ENCODE measurements at regions not wholly inside any gene's neighbourhood (a gene's known extent, or its start where the extent isn't known, plus 50 kb on each side); places are given as distances from the start of the nearest gene placed in this dataset.

DNA sequence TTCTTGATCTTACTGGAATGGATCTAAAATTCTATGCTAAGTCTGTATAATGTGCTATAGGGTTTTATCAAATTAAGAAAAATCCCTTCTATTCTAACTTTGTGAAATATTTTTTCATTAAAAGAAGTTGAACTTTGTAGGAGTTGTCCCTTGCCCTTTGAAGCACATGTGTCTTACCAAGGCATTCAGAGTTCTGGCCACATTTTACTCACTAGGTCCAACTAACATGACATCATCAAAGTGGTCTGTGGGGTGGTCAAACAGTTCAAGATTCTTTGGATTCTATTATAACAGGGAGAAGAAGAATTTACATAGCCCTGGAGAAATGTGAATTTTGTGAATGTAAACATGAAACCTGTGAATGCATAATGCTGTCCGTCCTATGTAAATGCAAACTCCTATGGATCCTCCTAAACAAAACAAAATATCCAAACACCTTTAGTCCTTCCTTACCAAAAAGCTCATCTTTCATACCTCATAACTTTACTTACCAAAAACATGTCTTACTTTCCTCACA lies 88.7 kb downstream of the EBNA1BP2 start:
- Histone ChIP-seq H3K36me3 (no peaks in the 10 kb centered on the region), H3K9me3 (no peaks in the 10 kb centered on the region), H3K27ac (no peak overlapping the region), H3K4me1 (no peaks in the 10 kb centered on the region), H3K27me3 (no peaks in the 10 kb centered on the region), H3K4me3 (no peak overlapping the region)
- intact Hi-C loops (cut with DNase I) = no loop called here
- no peak for DNase-seq (ENCODE audit: extremely low spot score in 2 of 2)
- no peak for TF ChIP-seq POLR2A (IDR thresholded peaks at IDR 0.05)
- TF ChIP-seq CTCF (IDR thresholded peaks at IDR 0.05) = no peak
- no peak for TF ChIP-seq POLR2AphosphoS5 (IDR thresholded peaks at IDR 0.05; ENCODE audit: insufficient read depth in 1 of 2, low read depth in 1 of 2)

DNA sequence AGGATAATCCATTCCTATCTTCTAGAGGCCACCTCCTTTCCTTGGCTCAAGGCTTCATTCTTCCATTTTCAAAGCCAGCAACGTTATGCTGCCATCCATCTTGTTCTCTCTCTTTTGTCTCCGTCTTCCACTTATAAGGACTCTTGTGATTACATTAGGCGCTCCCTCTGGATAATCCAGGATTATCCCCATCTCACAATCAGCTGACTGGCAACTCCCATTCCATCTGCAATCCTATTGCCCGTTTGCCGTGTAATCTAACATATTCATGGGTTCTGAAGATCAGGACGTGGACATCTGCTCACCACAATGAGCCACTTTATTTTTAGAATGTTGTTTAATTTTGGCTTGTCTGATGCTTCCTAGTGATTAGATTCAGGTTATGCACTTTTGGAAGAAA lies 89.3 kb downstream of the EBNA1BP2 start:
- intact Hi-C loops (cut with DNase I) = no loop called here
- Histone ChIP-seq H3K4me3 (no peak overlapping the region), H3K36me3 (no peaks in the 10 kb centered on the region), H3K27me3 (no peaks in the 10 kb centered on the region), H3K4me1 (no peaks in the 10 kb centered on the region), H3K27ac (no peak overlapping the region), H3K9me3 (no peaks in the 10 kb centered on the region)
- TF ChIP-seq POLR2AphosphoS5 (IDR thresholded peaks at IDR 0.05; ENCODE audit: insufficient read depth in 1 of 2, low read depth in 1 of 2) (no peak), CTCF (IDR thresholded peaks at IDR 0.05) (no peak), POLR2A (IDR thresholded peaks at IDR 0.05) (no peak)
- no peak for DNase-seq (ENCODE audit: extremely low spot score in 2 of 2)

DNA sequence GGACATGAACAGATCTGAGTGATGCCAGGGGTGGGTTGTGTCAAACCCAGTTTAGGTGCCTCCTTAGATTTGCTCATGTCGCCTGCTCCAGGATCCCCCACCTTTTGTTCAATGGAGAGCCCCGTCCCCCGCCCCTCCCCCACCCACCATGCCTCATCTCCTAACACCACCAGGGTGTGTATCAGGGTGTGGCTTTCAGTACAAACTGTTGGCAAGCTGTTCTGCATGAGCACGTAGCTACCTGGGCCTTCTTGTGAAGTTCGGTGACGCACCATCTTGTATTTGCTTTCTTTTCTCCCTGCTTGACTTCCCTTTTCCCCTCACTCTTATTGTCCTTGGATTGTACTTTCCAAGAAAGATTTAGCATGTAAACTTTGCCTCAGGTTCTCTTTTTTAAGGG lies 94.8 kb downstream of the EBNA1BP2 start:
- TF ChIP-seq CTCF (IDR thresholded peaks at IDR 0.05) (no peak), POLR2AphosphoS5 (IDR thresholded peaks at IDR 0.05; ENCODE audit: insufficient read depth in 1 of 2, low read depth in 1 of 2) (no peak), POLR2A (IDR thresholded peaks at IDR 0.05) (no peak)
- Histone ChIP-seq H3K27ac (no peak overlapping the region), H3K4me1 (no peaks in the 10 kb centered on the region), H3K27me3 (no peaks in the 10 kb centered on the region), H3K36me3 (no peaks in the 10 kb centered on the region), H3K4me3 (no peak overlapping the region), H3K9me3 (no peaks in the 10 kb centered on the region)
- intact Hi-C loops (cut with DNase I) = no loop called here
- DNase-seq (ENCODE audit: extremely low spot score in 2 of 2) = no peak

DNA sequence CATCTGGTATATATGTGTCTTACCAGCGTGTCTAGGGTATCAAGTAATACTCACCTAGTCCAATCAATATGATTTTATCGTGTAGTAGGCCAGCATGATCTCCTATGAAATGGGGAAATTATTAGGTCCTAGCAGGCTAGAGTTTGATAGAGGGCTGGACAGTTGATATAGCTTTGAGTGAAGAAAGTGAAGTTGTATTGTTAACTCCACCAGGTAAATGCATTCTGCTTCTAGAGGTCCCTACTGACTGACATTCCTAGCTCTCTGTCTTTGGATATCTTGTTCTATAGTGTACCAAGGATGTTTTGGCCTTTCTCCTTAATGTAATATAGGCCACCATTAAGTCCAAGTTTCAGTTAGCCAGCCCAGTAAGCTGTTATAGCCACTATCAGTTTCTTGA lies 97.4 kb downstream of the EBNA1BP2 start:
- intact Hi-C loops (cut with DNase I) = no loop called here
- Histone ChIP-seq H3K36me3 (no peaks in the 10 kb centered on the region), H3K27ac (no peak overlapping the region), H3K9me3 (no peaks in the 10 kb centered on the region), H3K4me3 (no peak overlapping the region), H3K4me1 (peaks cover 6% of the 10 kb centered on the region), H3K27me3 (no peaks in the 10 kb centered on the region)
- TF ChIP-seq POLR2AphosphoS5 (IDR thresholded peaks at IDR 0.05; ENCODE audit: insufficient read depth in 1 of 2, low read depth in 1 of 2) (no peak), POLR2A (IDR thresholded peaks at IDR 0.05) (no peak), CTCF (IDR thresholded peaks at IDR 0.05) (no peak)
- no peak for DNase-seq (ENCODE audit: extremely low spot score in 2 of 2)

DNA sequence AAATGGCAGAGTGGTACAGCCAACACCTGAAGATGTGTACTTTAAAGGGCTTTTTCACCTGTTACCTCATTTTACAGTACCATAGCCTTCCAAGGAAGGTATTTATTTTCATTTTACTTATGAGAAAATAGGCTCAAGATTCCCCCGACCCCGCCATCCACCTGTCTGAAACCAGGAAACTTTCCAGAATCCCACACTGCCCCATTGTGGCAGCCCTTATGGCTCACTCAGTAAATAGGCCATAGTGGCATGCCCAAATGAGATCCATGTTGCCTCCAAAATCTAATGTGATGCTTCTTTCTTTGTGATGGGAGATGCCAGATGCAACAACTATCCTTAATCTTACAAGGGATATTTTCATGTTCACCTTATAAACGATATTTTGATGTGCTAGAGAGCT lies 97.8 kb downstream of the EBNA1BP2 start:
- no peaks in the 10 kb centered on the region for H3K9me3 ChIP-seq
- no peak overlapping the region for H3K27ac ChIP-seq
- DNase-seq (ENCODE audit: extremely low spot score in 2 of 2) = no peak
- no peak overlapping the region for H3K4me3 ChIP-seq
- intact Hi-C loops (cut with DNase I) = no loop called here
- no peaks in the 10 kb centered on the region for H3K27me3 ChIP-seq
- H3K36me3 ChIP-seq = no peaks in the 10 kb centered on the region
- TF ChIP-seq POLR2A (IDR thresholded peaks at IDR 0.05) = no peak
- peaks cover 10% of the 10 kb centered on the region for H3K4me1 ChIP-seq

All from vagina (tissue), 2 donors.